SU-DHL-6 (cell line): ENCODE measurements at regions not wholly inside any gene's neighbourhood (a gene's known extent, or its start where the extent isn't known, plus 50 kb on each side); places are given as distances from the start of the nearest gene placed in this dataset.

ENCODE experiments used
- EZH2phosphoT487 ChIP-seq: fragments of 200-600 bp; sonication (generic), shearing (Covaris generic); conservative IDR thresholded peaks from 2 replicates; pipeline ENCODE4 v1.6.1; 2018; ENCODE audit warnings: mild to moderate bottlenecking, antibody characterized with exemption, low read length, moderate library complexity, mixed read lengths
- TF ChIP-seq, protein P1 (sequence below): fragments of 200-600 bp; sonication (generic); IDR thresholded peaks from one replicate; pipeline ENCODE4 v1.5.1; 2017; ENCODE audit warnings: antibody characterized with exemption, mild to moderate bottlenecking, low read length, moderate library complexity; ENCODE audit not compliant: insufficient read depth, poor library complexity, severe bottlenecking

DNA sequence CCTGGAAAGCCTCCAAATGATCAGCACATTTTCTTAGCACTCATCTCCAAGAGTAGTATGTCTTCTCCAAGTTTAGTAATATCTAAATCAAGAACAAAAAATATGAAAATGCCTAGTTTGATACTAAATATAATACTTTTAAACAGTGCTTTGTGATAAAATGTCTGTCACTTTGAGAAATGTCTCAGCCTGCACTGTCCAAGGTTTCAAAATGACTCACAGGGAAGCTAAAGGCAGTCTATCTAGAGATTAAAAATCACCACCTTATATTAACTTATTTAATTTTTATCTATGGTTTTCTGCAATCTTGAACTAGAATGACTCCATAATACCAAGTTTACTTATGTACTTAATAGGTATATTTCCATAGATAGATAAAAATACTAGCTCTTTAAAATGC lies 633.0 kb upstream of the C9orf72 start:
- TF ChIP-seq, protein P1, sequence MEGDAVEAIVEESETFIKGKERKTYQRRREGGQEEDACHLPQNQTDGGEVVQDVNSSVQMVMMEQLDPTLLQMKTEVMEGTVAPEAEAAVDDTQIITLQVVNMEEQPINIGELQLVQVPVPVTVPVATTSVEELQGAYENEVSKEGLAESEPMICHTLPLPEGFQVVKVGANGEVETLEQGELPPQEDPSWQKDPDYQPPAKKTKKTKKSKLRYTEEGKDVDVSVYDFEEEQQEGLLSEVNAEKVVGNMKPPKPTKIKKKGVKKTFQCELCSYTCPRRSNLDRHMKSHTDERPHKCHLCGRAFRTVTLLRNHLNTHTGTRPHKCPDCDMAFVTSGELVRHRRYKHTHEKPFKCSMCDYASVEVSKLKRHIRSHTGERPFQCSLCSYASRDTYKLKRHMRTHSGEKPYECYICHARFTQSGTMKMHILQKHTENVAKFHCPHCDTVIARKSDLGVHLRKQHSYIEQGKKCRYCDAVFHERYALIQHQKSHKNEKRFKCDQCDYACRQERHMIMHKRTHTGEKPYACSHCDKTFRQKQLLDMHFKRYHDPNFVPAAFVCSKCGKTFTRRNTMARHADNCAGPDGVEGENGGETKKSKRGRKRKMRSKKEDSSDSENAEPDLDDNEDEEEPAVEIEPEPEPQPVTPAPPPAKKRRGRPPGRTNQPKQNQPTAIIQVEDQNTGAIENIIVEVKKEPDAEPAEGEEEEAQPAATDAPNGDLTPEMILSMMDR, result no peak
- no peak for TF ChIP-seq EZH2phosphoT487
